DND-41 (cell line): ENCODE measurements at regions not wholly inside any gene's neighbourhood (a gene's known extent, or its start where the extent isn't known, plus 50 kb on each side); places are given as distances from the start of the nearest gene placed in this dataset.

Source experiments
- EZH2 ChIP-seq: IDR thresholded peaks from 3 replicates; pipeline ENCODE4 v1.6.1; 2012; ENCODE audit warnings: borderline replicate concordance, low read depth, mild to moderate bottlenecking, moderate library complexity, low read length, inconsistent platforms; ENCODE audit not compliant: severe bottlenecking
- TF ChIP-seq, protein P1 (sequence below): IDR thresholded peaks from 2 replicates; pipeline ENCODE4 v1.5.1; 2012; ENCODE audit warnings: borderline replicate concordance, low read length, moderate library complexity, mild to moderate bottlenecking; ENCODE audit not compliant: poor library complexity, severe bottlenecking; ENCODE audit errors: extremely low read depth

- TF ChIP-seq, protein P1, sequence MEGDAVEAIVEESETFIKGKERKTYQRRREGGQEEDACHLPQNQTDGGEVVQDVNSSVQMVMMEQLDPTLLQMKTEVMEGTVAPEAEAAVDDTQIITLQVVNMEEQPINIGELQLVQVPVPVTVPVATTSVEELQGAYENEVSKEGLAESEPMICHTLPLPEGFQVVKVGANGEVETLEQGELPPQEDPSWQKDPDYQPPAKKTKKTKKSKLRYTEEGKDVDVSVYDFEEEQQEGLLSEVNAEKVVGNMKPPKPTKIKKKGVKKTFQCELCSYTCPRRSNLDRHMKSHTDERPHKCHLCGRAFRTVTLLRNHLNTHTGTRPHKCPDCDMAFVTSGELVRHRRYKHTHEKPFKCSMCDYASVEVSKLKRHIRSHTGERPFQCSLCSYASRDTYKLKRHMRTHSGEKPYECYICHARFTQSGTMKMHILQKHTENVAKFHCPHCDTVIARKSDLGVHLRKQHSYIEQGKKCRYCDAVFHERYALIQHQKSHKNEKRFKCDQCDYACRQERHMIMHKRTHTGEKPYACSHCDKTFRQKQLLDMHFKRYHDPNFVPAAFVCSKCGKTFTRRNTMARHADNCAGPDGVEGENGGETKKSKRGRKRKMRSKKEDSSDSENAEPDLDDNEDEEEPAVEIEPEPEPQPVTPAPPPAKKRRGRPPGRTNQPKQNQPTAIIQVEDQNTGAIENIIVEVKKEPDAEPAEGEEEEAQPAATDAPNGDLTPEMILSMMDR = no peak
- no peak for TF ChIP-seq EZH2
Measured at GRCh38 chr16:6406028-6406427, 926.6 kb upstream of the RBFOX1 start.
